GM19239 (cell line): ENCODE measurements at regions not wholly inside any gene's neighbourhood (a gene's known extent, or its start where the extent isn't known, plus 50 kb on each side); places are given as distances from the start of the nearest gene placed in this dataset.

Experiments
- DNase-seq: peaks from one replicate; pipeline ENCODE4 v3.0.0; 2011; ENCODE audit warnings: low spot score; ENCODE audit not compliant: insufficient read length
- FAIRE-seq: peaks from 2 replicates; lab custom pipeline; 2011; peaks lifted over from hg19 to GRCh38; lab: Jason Lieb, UNC

DNA sequence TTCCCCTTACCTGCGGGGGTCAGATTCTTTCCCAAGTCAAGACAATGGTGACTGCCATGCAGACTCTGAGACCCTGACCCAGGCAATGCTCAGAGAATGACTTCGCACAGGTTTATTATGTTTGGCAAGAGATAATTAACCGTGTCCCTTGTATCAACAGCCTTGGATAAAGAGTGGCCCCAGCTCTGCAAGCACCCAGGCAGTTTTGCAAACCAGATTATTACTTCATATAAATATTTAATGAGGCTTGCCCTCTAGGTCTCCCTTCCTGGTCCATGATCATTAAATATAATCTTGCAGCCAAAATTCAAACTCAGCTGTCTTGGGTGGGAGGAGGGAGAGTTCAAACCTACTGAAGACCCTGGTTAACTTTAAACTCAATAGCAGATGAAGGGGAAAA is 156.5 kb downstream of the ANKRD60 start:
- FAIRE-seq (no peak), DNase-seq (no peak)

DNA sequence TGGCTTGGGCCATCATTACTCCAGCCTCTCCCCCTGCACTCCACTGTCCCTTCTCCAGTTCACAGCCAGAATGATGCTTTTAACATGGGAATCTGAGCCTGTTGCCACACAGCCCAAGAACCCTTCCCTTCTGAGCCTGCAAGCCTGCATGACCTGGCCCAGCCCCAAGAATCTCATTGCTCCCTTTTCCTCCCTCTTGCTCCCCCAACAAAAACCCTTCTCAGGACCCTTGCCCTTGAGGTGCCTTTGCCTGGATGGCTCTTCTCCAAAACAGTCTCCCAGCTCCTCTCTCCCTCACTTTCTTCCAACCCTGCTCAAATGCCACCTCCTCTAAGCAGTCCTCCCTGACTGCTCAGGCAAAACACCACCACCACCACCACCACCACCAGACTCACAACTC is 157.2 kb downstream of the ANKRD60 start:
- no peak for DNase-seq
- no peak for FAIRE-seq

DNA sequence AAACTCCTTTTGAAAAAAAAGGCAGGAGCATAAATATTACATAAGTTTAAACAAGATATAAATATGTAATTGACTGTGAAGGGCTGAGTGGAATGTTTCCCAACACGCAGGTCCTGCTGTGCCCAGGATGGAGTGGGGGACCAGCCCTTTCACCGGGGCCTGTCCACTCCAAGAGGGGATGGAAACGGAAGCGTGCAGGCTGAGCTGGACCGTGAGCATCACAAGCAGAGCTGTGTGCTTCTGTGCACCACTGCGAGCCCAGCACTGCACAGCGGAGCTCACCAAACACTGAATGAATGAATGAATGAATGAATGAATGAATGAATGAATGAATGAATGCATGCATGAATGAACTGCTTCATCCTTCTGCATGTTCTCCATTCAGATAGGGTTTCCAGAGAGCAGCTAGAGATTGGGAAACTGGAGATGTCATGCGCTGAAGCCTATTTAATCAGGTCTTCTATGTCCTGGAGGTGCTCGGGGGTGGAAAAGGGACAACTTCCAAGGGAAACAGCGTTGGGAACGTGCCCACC is 157.7 kb downstream of the ANKRD60 start:
- DNase-seq = no peak

DNA sequence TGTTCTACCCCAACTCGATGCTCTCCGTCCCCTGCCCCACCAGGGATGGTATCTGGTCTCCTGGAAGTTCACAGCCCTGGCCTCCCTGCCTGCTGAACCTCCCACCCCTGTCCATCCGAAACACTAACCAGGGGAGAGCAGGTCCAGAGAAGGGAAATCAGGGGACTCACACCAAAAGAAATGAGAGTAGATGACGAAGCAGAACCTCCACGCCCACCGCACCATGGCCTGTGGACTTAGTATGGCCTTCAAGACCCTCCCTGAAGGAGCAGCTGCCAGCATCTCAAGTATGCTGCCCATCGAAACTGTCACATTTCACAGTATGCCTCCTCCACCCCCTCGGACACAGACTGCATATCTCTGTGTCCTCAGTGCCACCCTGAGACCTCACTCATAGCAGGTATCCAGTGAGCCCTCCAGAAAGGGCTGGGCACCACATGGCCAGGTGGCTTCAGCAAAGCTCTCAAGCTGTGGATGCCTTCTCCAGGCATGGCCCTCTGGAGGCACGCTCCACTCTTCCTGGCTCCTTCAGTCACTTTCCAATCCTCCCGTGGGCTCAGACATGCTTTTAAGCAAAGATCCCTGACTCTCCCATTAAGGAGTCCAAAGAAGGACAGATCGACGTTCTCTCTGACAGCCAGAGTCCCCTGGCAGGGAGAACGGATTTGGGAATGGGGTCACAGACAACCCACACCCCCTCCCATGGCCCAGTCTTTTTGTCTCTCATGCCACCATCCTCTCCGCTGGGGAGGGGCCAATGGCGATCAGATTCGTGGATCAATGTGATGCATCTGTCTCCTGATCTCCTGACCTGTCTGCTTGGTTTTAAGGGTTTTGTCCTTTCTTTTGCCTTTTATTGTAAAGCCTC is 158.4 kb downstream of the ANKRD60 start:
- DNase-seq = no peak
- no peak for FAIRE-seq

More for the DNA sequence above, 157.7 kb downstream of the ANKRD60 start:
- FAIRE-seq = no peak

DNA sequence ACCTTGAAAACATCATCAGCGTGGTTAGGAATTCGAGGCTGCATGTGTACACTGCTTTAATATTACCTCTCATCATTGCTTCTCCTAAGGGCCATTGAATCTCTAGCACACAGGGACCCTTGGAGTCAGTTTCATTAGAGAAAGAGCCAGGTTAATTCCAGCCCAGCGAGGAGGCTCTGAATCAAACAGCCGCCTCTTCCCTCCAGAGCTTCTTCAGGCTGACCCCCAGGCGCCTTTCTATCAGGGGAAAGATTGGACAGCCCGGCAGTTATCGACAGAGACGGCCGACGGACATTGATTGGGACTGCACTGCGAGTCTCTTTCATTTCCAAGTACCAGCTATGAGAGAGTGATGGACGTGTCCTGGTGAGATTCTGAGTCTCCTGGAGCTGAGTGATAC is 159.2 kb downstream of the ANKRD60 start:
- no peak for FAIRE-seq
- no peak for DNase-seq

DNA sequence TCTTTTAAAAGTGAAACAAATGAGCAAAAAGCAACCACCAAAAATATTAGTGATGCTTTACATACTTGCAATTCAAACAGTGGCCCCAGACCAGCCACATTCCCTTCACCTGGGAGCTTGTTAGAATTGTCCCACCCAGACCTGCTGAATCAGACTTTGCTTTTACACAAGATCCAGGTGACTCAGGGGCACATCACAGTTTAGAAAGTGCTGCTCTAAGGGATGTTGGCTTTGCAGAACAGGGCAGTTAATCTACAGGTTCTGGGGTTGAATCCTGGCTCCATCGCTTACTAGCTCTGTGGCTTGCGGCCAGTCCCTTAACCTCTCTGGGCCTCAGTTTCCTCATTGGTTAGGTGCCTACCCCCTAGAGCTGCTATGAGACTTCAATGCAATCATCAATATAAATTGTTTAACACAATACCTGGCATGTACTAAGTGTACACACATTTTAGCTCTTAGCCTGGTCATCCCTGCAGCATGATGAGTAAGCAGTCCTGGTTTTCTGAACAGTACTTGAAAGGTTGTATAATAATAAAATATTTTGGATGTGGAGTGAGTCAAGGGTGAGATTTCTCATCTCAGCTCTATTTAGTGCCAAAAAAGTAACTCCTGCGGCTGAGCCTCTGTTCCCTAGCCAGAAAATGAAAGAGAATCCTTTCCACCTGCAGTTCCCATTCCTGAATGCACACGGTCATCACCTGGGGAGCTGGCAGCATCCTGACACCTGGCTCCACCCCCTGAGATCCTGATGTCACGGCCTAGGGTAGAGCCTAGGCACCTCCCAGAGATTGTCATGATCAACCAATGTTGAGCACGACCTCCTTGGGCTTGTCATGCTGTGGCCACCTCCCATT is 162.7 kb downstream of the ANKRD60 start:
- DNase-seq (no peak), FAIRE-seq (no peak)

DNA sequence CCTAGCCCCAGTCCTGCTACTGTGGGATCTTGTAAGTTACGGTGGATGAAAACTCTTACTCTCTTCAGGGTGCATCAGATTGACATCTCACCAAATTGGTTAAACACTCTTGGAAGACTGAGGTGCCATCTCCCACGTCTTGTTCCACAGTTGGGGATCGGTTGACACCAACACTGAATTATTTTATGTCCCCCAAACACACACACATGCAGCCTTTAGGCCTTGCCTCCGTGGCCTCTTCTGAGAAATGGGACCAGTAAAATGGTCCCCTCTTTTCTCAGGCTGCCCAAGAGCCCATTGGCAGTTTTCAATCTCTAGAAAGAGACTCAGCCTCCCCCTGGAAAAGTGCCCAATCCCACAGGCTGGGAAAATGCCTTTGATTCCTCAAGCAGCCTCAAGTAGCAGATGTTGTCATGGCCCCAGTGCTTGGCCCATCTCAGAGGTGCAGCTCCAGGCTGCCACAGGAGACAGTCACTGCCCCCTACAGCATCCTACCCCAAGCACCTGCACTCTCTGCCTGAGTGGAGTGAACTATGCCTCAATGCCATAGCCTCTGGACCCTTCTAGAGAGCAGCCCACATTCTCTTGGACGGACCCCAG is 163.9 kb downstream of the ANKRD60 start:
- DNase-seq = no peak
- no peak for FAIRE-seq

DNA sequence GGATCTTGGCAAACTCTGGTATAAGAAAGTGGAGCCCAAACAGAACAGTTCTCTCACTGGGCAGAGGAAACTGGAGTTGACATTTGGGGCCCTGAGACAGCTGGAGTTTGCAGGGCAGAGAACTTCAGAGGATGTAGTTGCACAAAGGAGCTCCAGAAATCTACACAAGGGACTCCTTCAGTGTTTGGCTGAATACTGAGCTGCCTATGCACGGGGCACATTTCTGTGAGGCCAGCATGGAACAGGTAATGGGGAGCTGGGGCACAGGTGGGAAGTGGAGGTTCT is 169.3 kb downstream of the ANKRD60 start:
- no peak for DNase-seq
- no peak for FAIRE-seq

DNA sequence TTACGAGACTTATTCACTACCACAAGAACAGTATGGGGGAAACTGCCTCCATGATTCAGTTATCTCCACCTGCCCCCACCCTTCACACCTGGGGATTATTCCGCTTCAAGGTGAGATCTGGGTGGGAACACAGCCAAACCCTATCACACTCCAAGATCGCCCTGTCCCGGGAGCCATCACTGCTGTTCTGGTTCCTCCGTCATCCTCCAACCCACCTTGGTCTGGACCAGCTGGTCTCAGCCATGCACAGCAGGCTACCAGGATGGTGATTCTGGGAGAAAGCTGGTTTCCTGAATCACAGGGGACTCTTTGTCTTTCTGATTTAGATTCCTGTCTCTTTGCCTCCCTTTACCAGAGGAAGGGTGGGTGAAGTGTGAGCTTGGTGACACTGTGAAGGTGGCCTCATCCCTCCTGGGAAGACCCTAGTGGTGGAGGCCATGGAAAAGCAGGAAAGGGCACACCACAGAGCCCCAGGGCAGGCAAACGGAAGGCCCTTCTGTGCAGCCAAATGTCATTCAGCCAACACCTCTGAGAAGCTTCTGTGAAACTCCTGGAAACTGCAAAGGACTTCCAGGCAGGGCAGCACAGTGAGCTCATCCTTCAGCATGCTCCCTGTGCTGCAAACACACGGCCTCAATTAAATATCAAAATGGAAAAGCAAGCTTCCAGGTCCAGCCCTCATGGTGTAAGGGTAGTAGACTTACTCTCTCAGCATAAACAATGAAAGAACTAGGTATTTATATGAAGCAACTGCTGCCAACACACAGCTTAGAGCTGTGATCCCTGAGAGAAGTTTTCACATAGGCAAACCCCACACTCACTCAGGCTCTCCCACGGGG is 169.8 kb downstream of the ANKRD60 start:
- no peak for DNase-seq
- FAIRE-seq = no peak

DNA sequence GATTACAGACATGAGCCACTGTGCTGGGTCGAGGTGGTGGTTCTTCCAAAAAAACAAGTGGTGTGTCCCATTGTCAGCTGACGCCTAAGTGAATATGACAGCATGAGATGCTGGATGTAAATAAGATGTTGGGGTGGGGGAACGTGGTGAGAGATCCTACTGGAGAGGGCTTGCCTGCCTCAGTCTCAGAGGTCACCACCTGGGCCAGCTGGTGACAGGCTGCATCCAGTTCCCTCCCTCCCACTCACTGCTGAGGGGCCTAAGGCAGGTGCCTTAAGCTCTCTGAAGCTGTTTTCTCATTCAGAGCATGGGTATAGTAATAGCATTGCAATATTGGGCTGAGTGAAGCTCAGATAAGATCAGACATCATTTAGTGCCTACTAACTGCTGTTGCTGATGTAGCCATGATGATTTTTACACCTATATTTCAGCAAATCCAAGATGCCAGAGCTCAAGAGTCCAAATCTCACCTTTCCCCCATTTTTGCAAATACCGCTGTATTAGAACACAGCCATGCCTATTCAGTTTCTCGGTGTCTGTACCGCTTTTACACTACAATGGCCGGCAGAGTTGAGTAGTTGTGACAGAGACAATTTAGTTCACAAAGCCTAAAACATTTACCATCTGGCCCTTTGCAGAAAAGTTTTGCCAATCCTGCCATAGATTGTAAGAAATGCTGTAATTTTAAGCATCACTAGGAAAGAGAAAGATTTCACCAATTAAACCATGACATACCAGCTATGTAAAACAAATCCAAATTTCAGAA is 171.3 kb downstream of the ANKRD60 start:
- DNase-seq (no peak), FAIRE-seq (no peak)

DNA sequence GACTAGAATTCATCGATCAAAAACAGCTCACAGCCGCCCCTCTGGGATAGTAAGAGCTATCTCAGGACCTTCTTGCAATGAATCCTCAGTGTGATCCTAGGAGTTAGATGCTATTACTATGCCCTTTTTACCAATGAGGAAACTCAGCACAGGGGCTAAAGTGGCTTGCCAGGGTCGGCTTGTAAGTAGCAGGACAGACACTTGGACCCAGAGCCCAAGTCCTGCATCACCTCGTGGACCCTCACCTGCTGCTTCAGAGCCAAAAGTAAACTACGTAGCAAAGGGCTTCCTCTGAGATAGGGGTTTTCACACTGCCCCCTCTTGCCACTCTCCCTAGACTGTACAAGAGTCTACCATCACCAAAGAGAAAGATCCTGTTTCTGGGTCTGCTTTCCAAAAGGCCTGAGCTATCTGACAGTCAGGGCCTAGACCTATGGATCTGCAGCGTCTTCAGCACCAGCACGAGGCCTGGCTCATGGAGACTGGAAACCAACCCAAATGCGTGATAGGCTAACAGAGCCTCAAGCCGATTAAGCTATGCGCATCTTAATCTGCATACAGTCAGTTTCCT is 172.3 kb downstream of the ANKRD60 start:
- no peak for DNase-seq
- no peak for FAIRE-seq

DNA sequence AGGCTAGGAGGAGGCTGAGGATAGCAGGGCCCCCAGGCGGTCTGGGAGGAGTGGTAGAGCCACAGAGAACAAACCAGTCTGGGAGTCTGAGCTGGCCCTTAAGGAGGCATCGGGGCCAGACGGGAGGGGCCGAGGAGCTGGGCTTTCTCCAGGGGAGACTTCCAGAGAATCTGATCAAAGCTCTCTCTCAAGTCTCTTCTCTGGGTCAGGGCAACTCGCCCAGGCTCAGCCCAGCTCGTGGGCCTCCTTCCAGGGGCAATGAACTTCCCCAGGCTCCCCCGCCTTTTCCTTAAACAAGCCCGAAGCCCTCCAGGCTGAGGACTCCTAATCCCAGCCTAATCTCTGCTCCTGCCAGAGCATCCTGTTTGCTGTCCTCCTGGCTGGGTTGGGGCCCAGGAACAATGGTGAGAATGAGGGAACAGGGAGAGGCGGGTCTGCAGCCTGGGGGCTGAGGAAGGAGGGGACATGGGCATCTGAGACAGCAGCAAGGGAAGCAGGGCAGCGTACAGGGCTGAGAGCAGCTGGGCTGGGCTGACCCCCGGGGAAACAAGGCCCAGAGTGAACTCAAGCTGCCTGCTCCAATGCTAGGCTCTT is 173.6 kb downstream of the ANKRD60 start:
- FAIRE-seq (no peak), DNase-seq (no peak)

DNA sequence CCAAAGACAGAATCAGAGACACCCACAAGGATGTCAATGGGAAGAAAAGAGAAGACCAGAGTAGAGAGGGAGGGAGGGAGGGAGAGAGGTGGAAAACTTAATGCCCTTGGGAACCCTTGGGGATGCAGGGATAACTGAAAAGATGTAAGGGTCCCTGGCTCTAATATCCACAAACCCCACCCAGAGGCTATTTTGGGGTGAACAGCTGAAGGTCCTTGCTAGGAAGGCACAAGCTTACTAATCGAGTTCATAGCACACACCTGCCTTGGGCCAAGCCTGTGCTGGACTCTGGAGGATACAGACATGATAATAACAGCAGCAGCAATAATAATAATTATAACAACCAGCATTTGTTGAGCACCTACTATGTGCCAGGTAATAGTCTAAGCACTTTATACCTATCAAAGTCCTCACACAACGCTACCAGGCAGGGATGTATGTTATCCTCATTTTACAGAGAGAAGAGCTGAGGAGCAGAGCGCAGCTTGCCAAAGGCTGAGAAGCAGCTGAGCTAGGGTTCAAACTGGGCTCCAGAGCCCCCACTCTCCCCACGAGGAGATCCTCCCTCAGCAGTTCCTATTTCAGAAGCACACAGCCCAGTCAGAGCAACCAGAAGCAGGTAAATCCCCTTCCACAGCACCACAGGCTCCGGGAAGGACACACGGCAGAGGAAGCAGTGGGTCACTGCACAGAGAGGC is 174.2 kb downstream of the ANKRD60 start:
- DNase-seq (no peak), FAIRE-seq (no peak)

DNA sequence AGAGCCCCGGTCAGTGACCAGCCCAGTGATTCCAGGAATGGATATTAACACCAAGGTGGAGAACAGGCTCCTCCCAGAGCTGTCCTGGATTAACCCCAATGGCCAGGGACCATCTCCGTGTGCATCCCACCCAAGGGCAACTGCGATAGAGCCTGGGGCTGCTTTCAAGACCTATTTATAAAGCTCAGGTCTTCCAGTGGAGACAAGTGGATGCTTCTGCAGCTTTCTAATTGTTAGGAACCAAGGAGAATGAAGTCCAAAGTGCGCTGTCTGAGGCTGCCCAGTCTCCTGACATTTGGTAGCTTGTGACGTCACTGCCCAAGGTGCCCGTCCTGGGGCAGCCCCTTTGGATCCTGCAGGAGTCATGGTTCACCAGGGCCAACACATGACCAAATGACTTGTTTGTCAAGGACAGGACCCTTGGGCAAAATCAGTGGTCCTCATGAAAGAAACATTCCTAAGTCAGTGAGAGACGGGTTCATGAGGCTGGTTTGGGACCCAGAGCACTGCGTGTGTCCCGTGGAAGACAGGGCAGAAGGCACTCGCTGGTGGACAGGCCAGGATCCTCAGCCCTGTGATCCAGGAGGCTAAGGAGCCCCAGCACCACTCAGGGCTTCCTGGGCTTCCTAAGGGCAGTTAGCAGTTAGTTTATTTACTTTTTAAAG is 174.9 kb downstream of the ANKRD60 start:
- no peak for DNase-seq
- FAIRE-seq = no peak

DNA sequence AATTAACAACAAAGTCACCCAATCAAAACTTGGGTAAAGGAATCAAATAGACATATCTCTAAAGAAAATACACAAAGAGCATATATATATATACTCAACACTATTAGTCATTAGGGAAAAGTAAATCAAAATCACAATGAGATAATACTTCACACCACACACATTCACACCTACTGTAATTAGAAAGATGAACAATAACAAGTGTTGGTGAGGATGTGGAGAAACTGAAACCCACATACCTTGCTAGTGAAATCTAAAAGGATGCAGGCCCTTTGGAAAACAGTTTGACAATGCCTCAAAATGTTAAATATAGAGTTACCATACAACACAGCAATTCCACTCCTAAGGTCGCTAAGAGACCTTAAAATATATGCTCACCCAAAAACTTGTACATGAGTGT is 177.1 kb downstream of the ANKRD60 start:
- no peak for DNase-seq
- no peak for FAIRE-seq

DNA sequence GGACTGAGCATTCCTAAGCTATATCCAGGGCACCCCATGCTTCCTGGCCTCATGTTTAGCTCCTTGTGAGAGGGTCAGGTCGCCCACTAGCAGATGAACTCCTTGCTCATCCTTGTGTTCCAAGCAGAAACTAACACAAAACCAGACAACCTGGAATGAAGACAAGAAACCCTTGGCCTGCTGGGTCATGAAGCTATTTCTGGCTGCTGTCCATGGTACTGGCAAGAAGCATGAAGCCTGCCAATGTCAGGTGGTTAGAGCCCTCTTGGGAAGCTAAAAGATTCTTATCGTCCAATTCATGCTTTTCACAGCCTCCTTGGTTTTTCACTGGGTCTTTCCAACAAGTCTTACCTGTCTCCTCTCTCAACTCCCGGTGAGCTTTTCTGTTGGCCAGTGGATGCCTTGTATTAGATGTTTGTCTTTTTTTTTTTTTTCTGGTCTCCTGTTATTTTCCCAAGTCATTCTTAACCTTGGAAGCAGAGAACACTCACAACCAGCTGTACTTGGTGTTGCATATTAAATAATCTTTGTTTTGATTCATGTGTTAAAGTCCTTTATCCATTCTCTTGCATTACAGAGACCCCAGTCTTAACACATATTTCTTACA is 180.3 kb downstream of the ANKRD60 start:
- no peak for DNase-seq
- FAIRE-seq = no peak

DNA sequence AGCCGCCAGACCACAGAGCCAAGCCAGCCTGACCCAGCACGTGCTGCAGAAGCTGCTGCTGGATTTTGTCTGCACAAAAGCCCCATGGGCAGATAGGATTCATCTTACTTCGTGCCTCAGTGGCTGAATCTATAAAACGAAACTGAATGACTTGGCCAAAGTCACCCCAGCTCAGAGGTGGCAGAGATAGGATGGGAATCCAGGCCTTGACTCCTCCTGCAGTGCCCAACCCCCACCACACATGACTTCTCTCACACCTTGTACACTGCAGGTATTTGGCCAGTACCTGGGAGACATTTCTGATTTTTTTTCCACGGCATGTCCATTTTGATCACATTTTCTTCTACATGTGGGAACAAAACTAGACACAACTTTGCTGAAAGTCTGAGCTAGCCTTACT is 182.1 kb downstream of the ANKRD60 start:
- no peak for FAIRE-seq
- no peak for DNase-seq
